Caco-2 (cell line): ENCODE measurements at regions not wholly inside any gene's neighbourhood (a gene's known extent, or its start where the extent isn't known, plus 50 kb on each side); places are given as distances from the start of the nearest gene placed in this dataset.

Experiments used
- BruUV-seq: library from RNA; stranded (reverse); fragments of 400-500 nt; replicated peaks from 2 replicates; lab custom pipeline; 2021; lab: Mats Ljungman, UMichigan
- CTCF ChIA-PET: fragments of 300-600 bp; sonication (Branson Sonifier 250); formaldehyde crosslinking; loops from one replicate; lab custom pipeline; 2022; ENCODE audit warnings: antibody characterized with exemption; lab: Charles Lee
- POLR2A ChIA-PET: fragments of 300-600 bp; sonication (Branson Sonifier 250); formaldehyde crosslinking; loops from one replicate; lab custom pipeline; 2022; ENCODE audit warnings: antibody characterized with exemption; lab: Charles Lee
- DNase-seq, 2 experiments: peaks; one replicate each; pipeline versions ENCODE4 v3.0.0 to v3.0.0-alpha.2; 2020 to 2022
- H3K27me3 ChIP-seq: replicated peaks from 2 replicates; pipeline ENCODE4 v1.6.0; 2011; ENCODE audit warnings: low read length; ENCODE audit not compliant: control insufficient read depth, insufficient read depth
- H3K36me3 ChIP-seq: 2 replicates; pipeline ENCODE4 v1.5.1; 2011; ENCODE audit warnings: low read length; ENCODE audit not compliant: control insufficient read depth, insufficient read depth
- H3K4me1 ChIP-seq: fragments of 250-450 bp; sonication (Bioruptor Pico); 2 replicates; pipeline ENCODE4 v1.5.1; 2020; ENCODE audit warnings: mild to moderate bottlenecking
- H3K4me3 ChIP-seq: 2 replicates; pipeline ENCODE4 v1.5.1; 2011; ENCODE audit warnings: low read depth, mild to moderate bottlenecking, control low read depth, low read length
- H3K9me3 ChIP-seq: fragments of 250-450 bp; sonication (Bioruptor Pico); 2 replicates; pipeline ENCODE4 v1.5.1; 2020; ENCODE audit warnings: mild to moderate bottlenecking, moderate library complexity
- H3K27ac Mint-ChIP-seq: one replicate; pipeline ENCODE4 v1.8.0; 2022; ENCODE audit warnings: mixed read lengths; ENCODE audit not compliant: unreplicated experiment
- H3K27me3 Mint-ChIP-seq: one replicate; pipeline ENCODE4 v1.8.0; 2022; ENCODE audit warnings: mixed read lengths; ENCODE audit not compliant: insufficient read depth, unreplicated experiment
- H3K36me3 Mint-ChIP-seq: one replicate; pipeline ENCODE4 v1.8.0; 2022; ENCODE audit warnings: mild to moderate bottlenecking, mixed read lengths; ENCODE audit not compliant: insufficient read depth, unreplicated experiment
- H3K4me1 Mint-ChIP-seq: one replicate; pipeline ENCODE4 v1.8.0; 2022; ENCODE audit warnings: low read depth, mixed read lengths; ENCODE audit not compliant: unreplicated experiment
- H3K4me3 Mint-ChIP-seq: one replicate; pipeline ENCODE4 v1.8.0; 2022; ENCODE audit warnings: mild to moderate bottlenecking, moderate library complexity, mixed read lengths; ENCODE audit not compliant: unreplicated experiment
- H3K9me3 Mint-ChIP-seq: one replicate; pipeline ENCODE4 v1.8.0; 2022; ENCODE audit warnings: mixed read lengths; ENCODE audit not compliant: unreplicated experiment
- intact Hi-C: fragments of 100-400 bp; cut with micrococcal nuclease; formaldehyde crosslinking; loops from one replicate; pipeline ENCODE4 v1.10.0; 2022; ENCODE audit not compliant: unreplicated experiment
- TF ChIP-seq, protein P1 (sequence below), 2 experiments: fragments of 200-600 bp in 1 of 2; IDR thresholded peaks; 1 replicate in 1 of 2; 2 replicates in 1 of 2; pipeline versions ENCODE4 v1.5.1 to v1.8.0; 2011 to 2022; ENCODE audit warnings: antibody characterized with exemption in 1 of 2, control low read depth in 1 of 2, inconsistent platforms in 1 of 2, low read depth in 1 of 2, low read length in 1 of 2, mild to moderate bottlenecking in 1 of 2, moderate library complexity in 1 of 2; ENCODE audit not compliant: insufficient read depth in 1 of 2, severe bottlenecking in 1 of 2, unreplicated experiment in 1 of 2

- H3K4me3 Mint-ChIP-seq, result no peak overlapping the region
- H3K4me3 ChIP-seq, result no peak overlapping the region
- no peaks in the 10 kb centered on the region for H3K4me1 Mint-ChIP-seq
- no TSS peak for BruUV-seq
- no peaks in the 10 kb centered on the region for H3K27me3 ChIP-seq
- H3K9me3 Mint-ChIP-seq, result no peaks in the 10 kb centered on the region
- H3K4me1 ChIP-seq, result no peaks in the 10 kb centered on the region
- TF ChIP-seq, protein P1, sequence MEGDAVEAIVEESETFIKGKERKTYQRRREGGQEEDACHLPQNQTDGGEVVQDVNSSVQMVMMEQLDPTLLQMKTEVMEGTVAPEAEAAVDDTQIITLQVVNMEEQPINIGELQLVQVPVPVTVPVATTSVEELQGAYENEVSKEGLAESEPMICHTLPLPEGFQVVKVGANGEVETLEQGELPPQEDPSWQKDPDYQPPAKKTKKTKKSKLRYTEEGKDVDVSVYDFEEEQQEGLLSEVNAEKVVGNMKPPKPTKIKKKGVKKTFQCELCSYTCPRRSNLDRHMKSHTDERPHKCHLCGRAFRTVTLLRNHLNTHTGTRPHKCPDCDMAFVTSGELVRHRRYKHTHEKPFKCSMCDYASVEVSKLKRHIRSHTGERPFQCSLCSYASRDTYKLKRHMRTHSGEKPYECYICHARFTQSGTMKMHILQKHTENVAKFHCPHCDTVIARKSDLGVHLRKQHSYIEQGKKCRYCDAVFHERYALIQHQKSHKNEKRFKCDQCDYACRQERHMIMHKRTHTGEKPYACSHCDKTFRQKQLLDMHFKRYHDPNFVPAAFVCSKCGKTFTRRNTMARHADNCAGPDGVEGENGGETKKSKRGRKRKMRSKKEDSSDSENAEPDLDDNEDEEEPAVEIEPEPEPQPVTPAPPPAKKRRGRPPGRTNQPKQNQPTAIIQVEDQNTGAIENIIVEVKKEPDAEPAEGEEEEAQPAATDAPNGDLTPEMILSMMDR (IDR thresholded peaks at IDR 0.05; ENCODE audit: insufficient read depth in 1 of 2, low read depth in 1 of 2, low read length in 1 of 2, severe bottlenecking in 1 of 2, unreplicated experiment in 1 of 2), result no peak
- CTCF ChIA-PET, result no interaction called here
- H3K36me3 Mint-ChIP-seq, result no peaks in the 10 kb centered on the region
- DNase-seq, result no peak
- POLR2A ChIA-PET, result no interaction called here
- H3K36me3 ChIP-seq, result no peaks in the 10 kb centered on the region
- no peak overlapping the region for H3K27ac Mint-ChIP-seq
- no peaks in the 10 kb centered on the region for H3K9me3 ChIP-seq
- no peaks in the 10 kb centered on the region for H3K27me3 Mint-ChIP-seq
- intact Hi-C loops, result no loop called here
Observed at GRCh38 chr15:88344786-88345185, 88.2 kb upstream of the NTRK3 start.

GRCh38 chr15:88342666-88343065 is 86.1 kb upstream of the NTRK3 start:
- BruUV-seq, result no TSS peak
- Mint-ChIP-seq H3K9me3 (no peaks in the 10 kb centered on the region), H3K27ac (no peak overlapping the region), H3K4me1 (no peaks in the 10 kb centered on the region), H3K36me3 (no peaks in the 10 kb centered on the region), H3K4me3 (no peak overlapping the region), H3K27me3 (peaks cover 4% of the 10 kb centered on the region)
- Histone ChIP-seq H3K4me1 (no peaks in the 10 kb centered on the region), H3K27me3 (no peaks in the 10 kb centered on the region), H3K9me3 (no peaks in the 10 kb centered on the region), H3K36me3 (no peaks in the 10 kb centered on the region), H3K4me3 (no peak overlapping the region)
- DNase-seq, result no peak
- ChIA-PET CTCF (no interaction called here), POLR2A (no interaction called here)
- intact Hi-C loops, result no loop called here
- TF ChIP-seq, protein P1 (IDR thresholded peaks at IDR 0.05; ENCODE audit: insufficient read depth in 1 of 2, low read depth in 1 of 2, low read length in 1 of 2, severe bottlenecking in 1 of 2, unreplicated experiment in 1 of 2), result no peak

- intact Hi-C loops, result no loop called here
- Histone ChIP-seq H3K9me3 (no peaks in the 10 kb centered on the region), H3K27me3 (no peaks in the 10 kb centered on the region), H3K36me3 (no peaks in the 10 kb centered on the region), H3K4me1 (no peaks in the 10 kb centered on the region), H3K4me3 (no peak overlapping the region)
- DNase-seq, result no peak
- ChIA-PET POLR2A (no interaction called here), CTCF (no interaction called here)
- H3K4me3 Mint-ChIP-seq, result no peak overlapping the region
- TF ChIP-seq, protein P1 (IDR thresholded peaks at IDR 0.05; ENCODE audit: insufficient read depth in 1 of 2, low read depth in 1 of 2, low read length in 1 of 2, severe bottlenecking in 1 of 2, unreplicated experiment in 1 of 2), result no peak
- no peaks in the 10 kb centered on the region for H3K36me3 Mint-ChIP-seq
- no peak overlapping the region for H3K27ac Mint-ChIP-seq
- no peaks in the 10 kb centered on the region for H3K4me1 Mint-ChIP-seq
- BruUV-seq, result no TSS peak
- no peaks in the 10 kb centered on the region for H3K9me3 Mint-ChIP-seq
- peaks cover 4% of the 10 kb centered on the region for H3K27me3 Mint-ChIP-seq
Observed at GRCh38 chr15:88341653-88342052, 85.1 kb upstream of the NTRK3 start.
